OCI-LY1 (cell line): ENCODE measurements at regions not wholly inside any gene's neighbourhood (a gene's known extent, or its start where the extent isn't known, plus 50 kb on each side); places are given as distances from the start of the nearest gene placed in this dataset.

Source experiments
- H2AFZ ChIP-seq: fragments of 200-600 bp; sonication (generic), shearing (Covaris generic); 2 replicates; pipeline ENCODE4 v1.6.0; 2014; ENCODE audit warnings: antibody characterized with exemption, mild to moderate bottlenecking, low read length
- H3F3A ChIP-seq: fragments of 200-600 bp; sonication (generic), shearing (Covaris generic); 2 replicates; pipeline ENCODE4 v1.6.0; 2014; ENCODE audit warnings: mild to moderate bottlenecking, antibody characterized with exemption, low read length, moderate library complexity; ENCODE audit not compliant: insufficient read depth
- H3K27ac ChIP-seq: fragments of 200-600 bp; sonication (generic); 2 replicates; pipeline ENCODE4 v1.5.1; 2014; ENCODE audit warnings: low read length, mixed run types, mild to moderate bottlenecking, low read depth; ENCODE audit not compliant: poor library complexity, severe bottlenecking
- H3K27me3 ChIP-seq: fragments of 200-600 bp; sonication (generic); 2 replicates; pipeline ENCODE4 v1.6.0; 2014; ENCODE audit warnings: antibody characterized with exemption, mild to moderate bottlenecking, low read length, moderate library complexity; ENCODE audit not compliant: insufficient read depth
- H3K36me3 ChIP-seq: fragments of 200-600 bp; sonication (generic); 2 replicates; pipeline ENCODE4 v1.6.1; 2014; ENCODE audit warnings: mild to moderate bottlenecking, antibody characterized with exemption, low read length, moderate library complexity, mixed read lengths; ENCODE audit not compliant: insufficient read depth
- H3K4me1 ChIP-seq: fragments of 200-600 bp; sonication (generic); 2 replicates; pipeline ENCODE4 v1.5.1; 2014; ENCODE audit warnings: mild to moderate bottlenecking, low read length, moderate library complexity; ENCODE audit not compliant: insufficient read depth, severe bottlenecking
- H3K4me2 ChIP-seq: fragments of 200-600 bp; sonication (generic), shearing (Covaris generic); 2 replicates; pipeline ENCODE4 v1.6.1; 2014; ENCODE audit warnings: low read length
- H3K4me3 ChIP-seq: fragments of 200-600 bp; sonication (generic); 2 replicates; pipeline ENCODE4 v1.5.1; 2014; ENCODE audit warnings: low read length, low read depth, mild to moderate bottlenecking, mixed read lengths; ENCODE audit not compliant: poor library complexity, severe bottlenecking
- H3K79me2 ChIP-seq: fragments of 200-600 bp; shearing (Covaris generic); 2 replicates; pipeline ENCODE4 v1.6.1; 2016; ENCODE audit warnings: mixed run types, low read length, mixed read lengths; ENCODE audit not compliant: insufficient read depth
- H3K9ac ChIP-seq: fragments of 200-600 bp; sonication (generic), shearing (Covaris generic); 2 replicates; pipeline ENCODE4 v1.6.1; 2014; ENCODE audit warnings: mild to moderate bottlenecking, low read length, mixed read lengths
- H3K9me2 ChIP-seq: fragments of 200-600 bp; sonication (generic), shearing (Covaris generic); 2 replicates; pipeline ENCODE4 v1.6.1; 2014; ENCODE audit warnings: low read depth, mild to moderate bottlenecking, low read length, mixed read lengths
- H3K9me3 ChIP-seq: fragments of 200-600 bp; shearing (Covaris generic); 2 replicates; pipeline ENCODE4 v1.6.1; 2014; ENCODE audit warnings: low read length, mixed read lengths
- H4K20me1 ChIP-seq: fragments of 200-600 bp; sonication (generic), shearing (Covaris generic); 2 replicates; pipeline ENCODE4 v1.6.0; 2016; ENCODE audit warnings: mild to moderate bottlenecking, low read length; ENCODE audit not compliant: insufficient read depth
- EZH2 ChIP-seq: fragments of 200-600 bp; sonication (generic), shearing (Covaris generic); IDR thresholded peaks from 2 replicates; pipeline ENCODE4 v1.8.0; 2017; ENCODE audit warnings: borderline replicate concordance, mixed run types, mild to moderate bottlenecking, antibody characterized with exemption, low read length, moderate library complexity, mixed read lengths
- TF ChIP-seq, protein P1 (sequence below): fragments of 200-600 bp; sonication (generic), shearing (Covaris generic); IDR thresholded peaks from 2 replicates; pipeline ENCODE4 v1.5.1; 2017; ENCODE audit warnings: mild to moderate bottlenecking, antibody characterized with exemption, low read length, moderate library complexity, mixed read lengths

- H3K27me3 ChIP-seq: no peaks in the 10 kb centered on the region
- no peaks in the 10 kb centered on the region for H3F3A ChIP-seq
- H3K4me1 ChIP-seq: no peaks in the 10 kb centered on the region
- no peaks in the 10 kb centered on the region for H3K9me2 ChIP-seq
- H3K79me2 ChIP-seq: no peaks in the 10 kb centered on the region
- no peak overlapping the region for H3K27ac ChIP-seq
- no peaks in the 10 kb centered on the region for H4K20me1 ChIP-seq
- TF ChIP-seq EZH2: no peak
- TF ChIP-seq, protein P1, sequence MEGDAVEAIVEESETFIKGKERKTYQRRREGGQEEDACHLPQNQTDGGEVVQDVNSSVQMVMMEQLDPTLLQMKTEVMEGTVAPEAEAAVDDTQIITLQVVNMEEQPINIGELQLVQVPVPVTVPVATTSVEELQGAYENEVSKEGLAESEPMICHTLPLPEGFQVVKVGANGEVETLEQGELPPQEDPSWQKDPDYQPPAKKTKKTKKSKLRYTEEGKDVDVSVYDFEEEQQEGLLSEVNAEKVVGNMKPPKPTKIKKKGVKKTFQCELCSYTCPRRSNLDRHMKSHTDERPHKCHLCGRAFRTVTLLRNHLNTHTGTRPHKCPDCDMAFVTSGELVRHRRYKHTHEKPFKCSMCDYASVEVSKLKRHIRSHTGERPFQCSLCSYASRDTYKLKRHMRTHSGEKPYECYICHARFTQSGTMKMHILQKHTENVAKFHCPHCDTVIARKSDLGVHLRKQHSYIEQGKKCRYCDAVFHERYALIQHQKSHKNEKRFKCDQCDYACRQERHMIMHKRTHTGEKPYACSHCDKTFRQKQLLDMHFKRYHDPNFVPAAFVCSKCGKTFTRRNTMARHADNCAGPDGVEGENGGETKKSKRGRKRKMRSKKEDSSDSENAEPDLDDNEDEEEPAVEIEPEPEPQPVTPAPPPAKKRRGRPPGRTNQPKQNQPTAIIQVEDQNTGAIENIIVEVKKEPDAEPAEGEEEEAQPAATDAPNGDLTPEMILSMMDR: no peak
- no peaks in the 10 kb centered on the region for H3K9me3 ChIP-seq
- no peak overlapping the region for H3K4me2 ChIP-seq
- no peak overlapping the region for H2AFZ ChIP-seq
- no peak overlapping the region for H3K9ac ChIP-seq
- H3K36me3 ChIP-seq: no peaks in the 10 kb centered on the region
- no peak overlapping the region for H3K4me3 ChIP-seq
These were observed 239.2 kb upstream of the MIR17HG start for GRCh38 chr13:91108315-91108714.

DNA sequence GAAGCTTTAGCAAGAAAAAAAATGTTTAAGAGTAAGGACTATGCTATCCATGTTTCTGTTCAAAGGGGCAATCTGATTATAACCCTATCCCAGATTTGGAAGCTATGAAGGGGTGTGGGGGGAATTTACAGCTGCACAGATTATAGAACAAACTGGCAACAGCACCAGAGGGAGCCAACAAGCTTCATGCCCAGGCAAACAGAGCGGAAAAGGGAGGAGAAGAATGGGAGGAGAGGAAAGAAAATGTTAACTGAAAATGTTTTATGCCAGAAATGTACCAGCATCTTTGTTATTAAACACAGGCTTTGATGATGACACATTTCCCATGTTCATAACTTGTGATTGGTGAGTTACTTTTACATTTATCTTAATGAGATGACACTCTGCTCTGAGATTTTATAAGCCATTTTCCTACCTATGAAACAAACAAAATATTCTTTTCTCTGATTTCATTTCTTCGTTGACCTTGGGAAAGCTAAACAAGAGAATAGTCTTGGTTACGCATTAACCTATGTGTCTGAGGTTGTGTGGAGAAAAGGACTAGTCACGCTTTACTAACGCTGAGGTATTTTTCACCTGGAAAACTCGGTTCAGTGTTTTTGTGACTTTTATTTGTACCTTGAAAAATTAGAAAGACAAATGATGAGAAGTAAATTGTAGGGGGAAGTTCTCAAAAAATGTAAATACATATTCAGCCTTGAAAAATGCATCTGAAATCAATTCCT, 235.8 kb upstream of the MIR17HG start:
- TF ChIP-seq EZH2: no peak
- H3K9ac ChIP-seq: no peak overlapping the region
- no peaks in the 10 kb centered on the region for H3K4me1 ChIP-seq
- no peaks in the 10 kb centered on the region for H3F3A ChIP-seq
- no peaks in the 10 kb centered on the region for H3K36me3 ChIP-seq
- no peak overlapping the region for H2AFZ ChIP-seq
- H3K4me2 ChIP-seq: no peak overlapping the region
- no peaks in the 10 kb centered on the region for H3K27me3 ChIP-seq
- H3K9me2 ChIP-seq: no peaks in the 10 kb centered on the region
- no peak overlapping the region for H3K27ac ChIP-seq
- no peaks in the 10 kb centered on the region for H3K9me3 ChIP-seq
- no peak overlapping the region for H3K4me3 ChIP-seq
- H4K20me1 ChIP-seq: no peaks in the 10 kb centered on the region
- no peaks in the 10 kb centered on the region for H3K79me2 ChIP-seq

DNA sequence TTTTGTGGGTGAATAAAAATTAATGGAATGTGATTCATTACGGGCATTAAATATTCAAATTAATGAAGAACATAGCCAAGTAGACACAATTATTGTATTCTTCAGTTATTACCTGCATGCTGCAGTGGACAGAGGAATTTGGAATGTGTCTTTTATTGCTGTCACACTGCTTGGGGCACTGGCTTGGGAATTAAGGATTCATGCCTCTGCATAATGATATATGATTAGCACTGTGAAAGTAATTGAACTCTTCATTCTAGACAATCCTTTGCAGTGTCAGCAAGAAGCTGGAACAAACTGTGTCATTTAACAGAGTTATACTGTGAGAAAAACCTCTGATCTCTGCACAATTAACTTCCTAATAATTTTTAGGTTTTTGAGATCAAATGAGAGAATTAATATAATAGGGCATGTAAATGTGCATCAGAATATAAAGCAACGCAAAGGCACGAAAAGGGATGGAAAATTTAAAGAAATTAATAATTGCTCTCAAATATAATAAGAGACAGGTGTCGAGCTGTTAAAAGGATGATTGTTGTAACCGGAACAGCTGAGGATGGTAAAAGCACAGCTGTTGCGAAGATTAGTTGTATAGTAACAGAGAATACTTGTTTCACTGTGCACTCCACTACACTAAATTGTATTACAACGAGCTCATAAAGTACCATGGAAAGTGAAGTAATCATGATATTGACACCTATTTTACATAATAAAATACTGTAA, 235.1 kb upstream of the MIR17HG start:
- H3K36me3 ChIP-seq: no peaks in the 10 kb centered on the region
- H4K20me1 ChIP-seq: no peaks in the 10 kb centered on the region
- H3K4me3 ChIP-seq: no peak overlapping the region
- H3K9ac ChIP-seq: no peak overlapping the region
- H3K79me2 ChIP-seq: no peaks in the 10 kb centered on the region
- TF ChIP-seq, protein P1: no peak
- TF ChIP-seq EZH2: no peak
- no peaks in the 10 kb centered on the region for H3K27me3 ChIP-seq
- H2AFZ ChIP-seq: no peak overlapping the region
- no peaks in the 10 kb centered on the region for H3K4me1 ChIP-seq
- H3K27ac ChIP-seq: no peak overlapping the region
- H3K9me3 ChIP-seq: no peaks in the 10 kb centered on the region
- H3K9me2 ChIP-seq: no peaks in the 10 kb centered on the region
- no peaks in the 10 kb centered on the region for H3F3A ChIP-seq
- H3K4me2 ChIP-seq: no peak overlapping the region
